Lower leg skin (tissue), 4 donors: ENCODE measurements at regions not wholly inside any gene's neighbourhood (a gene's known extent, or its start where the extent isn't known, plus 50 kb on each side); places are given as distances from the start of the nearest gene placed in this dataset.

ENCODE experiments used
- DNase-seq, 2 donors: peaks; one replicate each; pipeline ENCODE4 v3.0.0-alpha.2; 2019; ENCODE audit warnings: low spot score in 2 of 2
- H3K4me3 ChIP-seq: fragments of 200-600 bp; sonication (generic); 2 replicates; pipeline ENCODE4 v1.5.1; 2017; ENCODE audit warnings: mild to moderate bottlenecking, low read depth; ENCODE audit not compliant: poor library complexity, severe bottlenecking
- POLR2A ChIP-seq, 2 donors: fragments of 450-650 bp; IDR thresholded peaks; one replicate each; pipeline ENCODE4 v1.6.1; 2016 to 2017; ENCODE audit warnings: antibody characterized with exemption in 2 of 2, mild to moderate bottlenecking in 1 of 2, moderate library complexity in 1 of 2
- WGBS, 2 donors: methylation state at CpG; one replicate each; pipeline ENCODE4 v1.1.5; 2018; 5-methylcytosine and 5-hydroxymethylcytosine counted together
- intact Hi-C: fragments of 100-400 bp; cut with DNase I; formaldehyde crosslinking; loops from one replicate; pipeline ENCODE4 v1.15.0; 2023; ENCODE audit warnings: low total_unique reads
- TF ChIP-seq, protein P1 (sequence below), 3 donors: fragments of 450-650 bp; IDR thresholded peaks; one replicate each; pipeline ENCODE4 v1.5.1; 2016; ENCODE audit warnings: antibody characterized with exemption in 3 of 3, mild to moderate bottlenecking in 3 of 3, moderate library complexity in 2 of 3

DNA sequence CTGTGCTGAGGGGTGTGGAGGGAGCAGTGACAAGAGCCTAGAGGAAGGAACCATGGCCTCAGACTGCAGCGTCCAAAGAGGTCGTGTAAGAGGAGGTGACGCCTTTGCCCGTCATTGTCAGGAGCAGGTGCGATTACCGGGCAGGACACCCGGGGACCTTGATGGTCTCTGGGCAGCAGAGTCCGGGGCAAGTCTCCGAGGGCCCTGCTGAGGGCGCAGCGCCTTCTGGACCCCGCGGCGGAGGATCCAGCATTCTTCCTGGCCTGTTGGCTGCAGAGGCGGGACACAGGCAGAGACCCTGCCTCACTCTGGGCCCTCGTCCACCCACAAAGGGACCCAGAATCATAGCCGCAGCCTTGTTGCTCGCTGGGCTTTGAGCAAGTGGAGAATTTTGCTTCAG, 1168.8 kb downstream of the BRD1 start:
- TF ChIP-seq, protein P1, sequence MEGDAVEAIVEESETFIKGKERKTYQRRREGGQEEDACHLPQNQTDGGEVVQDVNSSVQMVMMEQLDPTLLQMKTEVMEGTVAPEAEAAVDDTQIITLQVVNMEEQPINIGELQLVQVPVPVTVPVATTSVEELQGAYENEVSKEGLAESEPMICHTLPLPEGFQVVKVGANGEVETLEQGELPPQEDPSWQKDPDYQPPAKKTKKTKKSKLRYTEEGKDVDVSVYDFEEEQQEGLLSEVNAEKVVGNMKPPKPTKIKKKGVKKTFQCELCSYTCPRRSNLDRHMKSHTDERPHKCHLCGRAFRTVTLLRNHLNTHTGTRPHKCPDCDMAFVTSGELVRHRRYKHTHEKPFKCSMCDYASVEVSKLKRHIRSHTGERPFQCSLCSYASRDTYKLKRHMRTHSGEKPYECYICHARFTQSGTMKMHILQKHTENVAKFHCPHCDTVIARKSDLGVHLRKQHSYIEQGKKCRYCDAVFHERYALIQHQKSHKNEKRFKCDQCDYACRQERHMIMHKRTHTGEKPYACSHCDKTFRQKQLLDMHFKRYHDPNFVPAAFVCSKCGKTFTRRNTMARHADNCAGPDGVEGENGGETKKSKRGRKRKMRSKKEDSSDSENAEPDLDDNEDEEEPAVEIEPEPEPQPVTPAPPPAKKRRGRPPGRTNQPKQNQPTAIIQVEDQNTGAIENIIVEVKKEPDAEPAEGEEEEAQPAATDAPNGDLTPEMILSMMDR (IDR thresholded peaks at IDR 0.05): no peak
- TF ChIP-seq POLR2A (IDR thresholded peaks at IDR 0.05): no peak
- intact Hi-C loops: no loop called here
- H3K4me3 ChIP-seq: no peak overlapping the region
- 80 to 91% methylated on average over 17 to 18 of the region's 18 CpGs for WGBS, 2 donors
- no peak for DNase-seq

DNA sequence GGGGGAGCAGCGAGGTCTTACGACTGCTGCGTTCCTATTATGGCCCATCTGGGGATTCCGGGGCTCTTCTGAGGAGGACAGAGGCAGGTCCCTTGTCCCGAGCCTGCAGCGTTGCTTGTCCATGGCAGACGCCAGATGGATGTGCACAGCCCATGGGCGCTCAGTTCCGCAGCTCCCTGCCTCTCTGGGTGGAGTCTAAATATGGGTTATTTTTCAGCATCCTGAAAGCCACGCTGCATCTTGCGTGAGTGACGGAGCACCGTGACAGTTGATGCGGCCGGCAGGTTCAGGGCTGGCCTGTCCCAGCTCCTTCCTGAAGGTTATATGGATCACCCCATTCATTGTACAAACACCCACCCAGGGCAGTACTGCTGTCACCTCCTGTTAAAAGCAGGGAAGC, 1169.4 kb downstream of the BRD1 start:
- H3K4me3 ChIP-seq: no peak overlapping the region
- TF ChIP-seq, protein P1 (IDR thresholded peaks at IDR 0.05): no peak
- TF ChIP-seq POLR2A (IDR thresholded peaks at IDR 0.05): no peak
- intact Hi-C loops: no loop called here
- no peak for DNase-seq
- 79 to 94% methylated on average over 14 to 15 of the region's 15 CpGs for WGBS, 2 donors

DNA sequence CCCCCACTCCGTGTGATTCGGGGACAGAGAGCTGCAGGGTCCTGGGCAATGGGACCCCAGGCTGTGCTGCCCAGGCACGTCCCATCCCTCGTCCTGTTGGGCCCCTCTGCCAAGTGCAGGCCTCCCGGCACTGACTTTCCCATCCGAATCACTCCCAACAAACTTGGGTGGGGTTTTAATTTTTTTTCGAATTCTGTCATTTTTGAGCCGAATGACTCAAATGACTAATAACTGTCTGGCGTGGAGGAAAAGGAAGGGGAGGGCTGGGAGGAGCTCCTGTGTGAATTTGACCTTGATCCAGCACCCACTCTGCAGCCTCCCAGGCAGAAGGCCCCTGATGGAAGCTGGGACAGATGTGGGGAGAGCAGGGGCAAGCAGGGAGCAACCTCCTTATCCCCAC, 1173.2 kb downstream of the BRD1 start:
- TF ChIP-seq, protein P1 (IDR thresholded peaks at IDR 0.05): no peak
- no peak for TF ChIP-seq POLR2A (IDR thresholded peaks at IDR 0.05)
- 26 to 36% methylated on average over 9 of the region's 9 CpGs for WGBS, 2 donors
- no peak for DNase-seq
- no peak overlapping the region for H3K4me3 ChIP-seq
- intact Hi-C loops: no loop called here

DNA sequence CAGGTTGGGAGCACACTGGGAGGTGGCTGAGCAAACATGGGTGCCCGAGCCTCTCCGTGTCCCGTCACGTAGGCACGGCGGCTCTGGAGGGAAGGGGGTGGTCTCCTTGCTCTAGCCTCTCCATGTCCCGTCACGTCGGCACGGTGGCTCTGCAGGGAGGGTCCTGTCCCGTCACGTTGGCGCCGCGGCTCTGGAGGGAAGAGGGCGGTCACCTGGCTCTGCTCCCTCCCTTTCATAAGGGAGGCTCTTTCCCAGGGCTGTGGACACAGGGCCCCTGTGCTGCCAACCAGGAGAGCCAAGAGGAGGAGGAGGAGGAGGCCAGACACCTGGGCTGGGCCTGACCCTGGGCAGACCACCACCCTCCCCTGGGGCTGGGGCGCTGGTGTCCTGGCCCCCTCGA, 1173.7 kb downstream of the BRD1 start:
- intact Hi-C loops: no loop called here
- 49 to 60% methylated on average over 16 of the region's 18 CpGs for WGBS, 2 donors
- no peak overlapping the region for H3K4me3 ChIP-seq
- DNase-seq: no peak
- TF ChIP-seq POLR2A (IDR thresholded peaks at IDR 0.05): no peak
- TF ChIP-seq, protein P1 (IDR thresholded peaks at IDR 0.05): no peak

DNA sequence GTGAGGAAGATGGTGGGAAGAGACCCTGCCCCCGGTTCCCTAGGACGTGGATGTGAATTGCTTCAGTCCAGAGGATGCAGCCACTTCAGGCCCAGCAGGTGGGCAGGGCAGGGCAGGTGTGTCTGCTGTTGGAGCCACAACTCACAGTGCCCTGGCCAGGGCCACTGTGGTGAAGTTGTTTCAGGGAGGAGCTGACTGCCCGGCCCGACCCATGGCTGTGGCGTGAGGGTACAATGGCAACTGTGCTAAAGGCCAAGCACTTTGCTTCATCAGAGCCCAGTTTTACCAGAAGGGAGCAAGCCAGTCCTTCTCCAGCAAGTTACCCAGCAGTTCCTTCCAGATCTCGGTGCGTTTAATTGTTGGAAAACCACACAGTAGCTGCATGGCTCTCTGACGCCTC, 1174.4 kb downstream of the BRD1 start:
- H3K4me3 ChIP-seq: no peak overlapping the region
- TF ChIP-seq, protein P1 (IDR thresholded peaks at IDR 0.05): no peak
- no peak for TF ChIP-seq POLR2A (IDR thresholded peaks at IDR 0.05)
- intact Hi-C loops: no loop called here
- no peak for DNase-seq
- WGBS, 2 donors: 40 to 82% methylated on average over 6 of the region's 8 CpGs

DNA sequence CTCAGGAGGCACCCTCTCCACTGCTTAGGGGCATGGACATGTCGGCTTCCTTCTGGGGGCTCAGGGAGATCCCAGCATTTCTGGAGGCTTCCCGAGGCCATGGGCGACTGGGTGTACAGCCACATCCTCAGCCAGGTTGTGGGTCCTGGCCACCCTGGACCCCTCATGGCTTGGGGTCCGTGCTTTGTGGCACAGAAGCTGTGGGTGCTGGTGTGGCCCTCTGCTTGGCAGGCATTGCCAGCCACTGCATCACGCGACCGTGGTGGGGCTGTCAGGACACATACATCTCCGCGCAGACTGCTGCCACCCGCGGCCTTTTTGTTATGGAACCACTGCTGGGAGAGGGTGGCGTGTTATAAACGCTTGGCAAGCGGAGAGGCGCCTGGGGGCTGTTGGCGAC, 1174.9 kb downstream of the BRD1 start:
- no peak overlapping the region for H3K4me3 ChIP-seq
- WGBS, 2 donors: 71 to 81% methylated on average over 14 to 16 of the region's 16 CpGs
- no peak for DNase-seq
- no peak for TF ChIP-seq POLR2A (IDR thresholded peaks at IDR 0.05)
- intact Hi-C loops: no loop called here
